Hematopoietic multipotent progenitor cell treated with erythropoietin and hydrocortisone succinate and interleukin-3 and kit ligand, for 17 days (in vitro differentiated cells): ENCODE measurements at regions not wholly inside any gene's neighbourhood (a gene's known extent, or its start where the extent isn't known, plus 50 kb on each side); places are given as distances from the start of the nearest gene placed in this dataset.
A peak's percentile ranks its signal among the peaks of the same experiment; 100 is the strongest.

ENCODE experiments used
- DNase-seq: peaks from one replicate; pipeline ENCODE4 v3.0.0-alpha.2; 2015; ENCODE audit warnings: low spot score

DNA sequence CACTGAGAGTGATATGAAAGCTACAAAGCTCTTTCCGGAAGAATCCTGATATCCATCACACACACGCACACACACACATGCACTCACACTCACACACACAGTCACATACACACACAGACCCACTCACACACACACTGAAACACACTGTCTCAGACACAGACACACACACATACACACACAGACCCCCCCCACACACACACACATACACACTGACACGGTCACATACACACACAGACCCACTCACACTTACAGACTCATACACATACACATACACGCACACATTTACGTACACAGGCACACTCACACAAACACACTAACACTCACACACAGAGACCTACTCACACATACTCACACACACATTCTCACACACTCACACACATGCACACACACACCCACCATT lies 58.6 kb downstream of the LIG4 start:
- DNase-seq = no peak

DNA sequence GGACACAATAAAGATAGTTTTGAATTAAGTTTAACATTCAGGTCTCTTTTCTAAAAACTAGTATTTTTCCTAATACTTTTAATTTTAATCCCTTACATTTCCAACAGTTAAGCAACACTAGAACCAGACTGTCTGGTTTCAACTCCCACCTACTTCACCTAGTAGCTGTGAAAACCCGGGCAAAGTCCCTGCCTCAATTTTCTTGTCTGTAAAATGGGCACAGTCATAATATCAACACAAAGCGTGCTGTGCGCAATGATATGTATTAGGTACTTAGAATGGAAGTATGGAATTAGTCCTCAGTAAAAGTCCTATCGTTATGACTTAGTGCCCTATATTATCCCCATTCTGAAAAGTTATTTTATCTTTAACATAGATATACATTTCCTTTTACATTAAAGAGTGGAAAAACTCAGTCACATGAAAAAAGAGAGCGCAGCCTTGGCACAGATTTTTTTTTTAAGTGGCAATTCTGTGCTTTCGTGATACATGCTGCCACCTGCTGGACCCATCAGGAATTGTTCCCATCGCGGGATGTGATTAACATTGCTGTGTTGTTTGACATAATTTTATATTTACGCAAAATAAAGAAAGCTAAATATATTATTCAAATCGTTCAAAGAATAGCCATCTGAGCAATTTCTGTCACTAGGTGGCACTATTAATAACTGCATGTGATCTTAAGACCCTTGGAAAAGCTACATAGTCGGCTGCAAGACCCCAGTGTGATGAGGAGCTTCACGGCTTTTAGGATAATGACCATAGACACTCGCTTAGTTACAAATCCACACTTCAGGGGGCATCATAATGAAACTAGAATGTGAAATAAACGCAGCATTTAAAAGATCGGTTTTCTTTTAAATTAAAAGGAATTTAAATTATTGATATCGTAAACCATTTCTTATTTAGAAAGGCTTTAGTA lies 59.9 kb downstream of the LIG4 start:
- peak; percentile 22 for DNase-seq

DNA sequence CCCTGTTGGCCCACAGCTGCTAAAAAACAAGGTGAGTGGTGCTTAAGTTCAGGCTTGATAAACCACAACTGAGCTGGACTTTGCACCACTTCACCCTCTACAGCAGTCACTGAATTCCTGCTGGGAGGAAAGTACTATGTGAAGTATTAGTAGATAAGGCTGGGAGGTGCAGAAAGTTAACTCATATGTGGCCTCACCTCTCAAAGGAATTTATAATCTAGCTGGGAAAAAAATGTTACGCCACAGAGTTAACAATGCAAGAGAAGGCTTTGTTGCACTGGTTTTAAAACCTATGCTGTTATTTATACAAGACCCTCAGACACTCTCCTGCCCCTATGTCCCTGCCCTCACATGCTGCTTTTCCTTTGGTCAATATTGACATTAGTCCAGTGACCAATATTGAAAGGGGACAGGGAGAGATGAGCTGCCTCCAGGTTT lies 60.9 kb downstream of the LIG4 start:
- no peak for DNase-seq

DNA sequence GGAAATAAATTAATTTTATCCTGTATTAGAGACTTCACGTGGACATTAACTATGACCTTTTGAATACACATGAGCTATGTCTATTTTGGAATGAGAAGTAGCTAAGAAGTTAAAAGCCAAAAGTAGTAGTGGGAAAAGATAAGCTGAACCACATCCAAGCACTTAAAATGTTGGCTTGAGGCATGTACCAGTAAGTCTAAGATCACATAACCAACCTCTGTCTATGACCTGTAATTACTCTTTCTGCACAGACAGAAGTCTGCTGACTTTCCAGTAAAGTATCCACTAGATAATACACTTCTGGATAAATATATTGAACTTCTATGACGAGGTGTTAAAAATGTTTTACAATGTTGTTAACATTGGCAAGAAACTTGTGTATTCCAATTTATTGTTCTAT lies 68.7 kb downstream of the LIG4 start:
- no peak for DNase-seq

DNA sequence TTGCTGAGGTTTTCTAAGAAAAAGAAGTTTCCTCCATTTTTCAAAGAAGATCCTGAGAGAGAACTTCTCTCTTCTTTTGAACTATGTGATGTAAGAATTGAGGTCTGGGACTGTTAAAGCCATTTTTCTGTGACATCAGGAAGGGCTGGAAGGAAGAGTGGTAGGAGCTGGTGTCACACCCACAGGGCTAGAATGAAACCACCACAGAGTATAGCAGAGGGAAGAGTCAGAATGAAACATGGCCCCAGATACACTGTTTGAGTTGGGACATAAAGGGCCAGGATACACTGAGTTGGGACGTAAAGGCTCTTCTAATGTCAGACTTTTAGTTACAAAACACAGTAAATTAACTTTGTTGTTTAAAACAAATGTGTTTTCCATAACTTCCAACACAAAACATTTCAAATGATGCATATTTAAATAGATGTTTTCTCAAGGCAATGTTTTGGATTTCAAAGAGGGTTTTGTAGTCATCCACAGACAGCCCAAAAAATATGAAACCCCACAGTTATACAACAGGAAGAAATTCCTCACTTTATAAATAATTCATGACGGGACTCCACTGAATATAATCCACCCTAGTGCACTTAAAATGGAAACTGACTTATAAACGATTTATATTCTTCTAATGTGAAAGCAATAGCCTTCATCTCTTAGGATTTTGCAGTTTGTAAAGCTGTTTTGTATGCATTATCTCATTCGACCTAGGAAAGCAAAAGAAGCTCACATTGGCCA lies 72.5 kb downstream of the LIG4 start:
- DNase-seq = no peak

DNA sequence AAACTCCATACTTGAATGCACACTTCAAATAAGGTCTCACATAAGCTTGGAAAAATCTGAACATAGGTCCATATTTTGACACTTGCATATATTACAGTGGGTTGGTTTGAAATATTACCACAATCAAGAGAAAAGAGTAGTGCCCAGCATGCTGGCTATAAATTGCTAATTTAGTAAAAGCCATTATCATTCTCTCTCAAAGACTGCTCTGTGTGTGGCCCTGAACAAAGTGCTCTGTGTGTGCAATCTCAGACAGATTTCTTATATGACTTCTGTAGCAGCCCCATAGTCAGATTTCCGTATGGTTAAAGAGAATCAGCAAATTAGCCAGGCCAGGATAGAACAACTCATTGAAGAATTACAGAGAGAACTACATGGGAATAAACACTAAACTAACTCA lies 78.2 kb downstream of the LIG4 start:
- DNase-seq = no peak

DNA sequence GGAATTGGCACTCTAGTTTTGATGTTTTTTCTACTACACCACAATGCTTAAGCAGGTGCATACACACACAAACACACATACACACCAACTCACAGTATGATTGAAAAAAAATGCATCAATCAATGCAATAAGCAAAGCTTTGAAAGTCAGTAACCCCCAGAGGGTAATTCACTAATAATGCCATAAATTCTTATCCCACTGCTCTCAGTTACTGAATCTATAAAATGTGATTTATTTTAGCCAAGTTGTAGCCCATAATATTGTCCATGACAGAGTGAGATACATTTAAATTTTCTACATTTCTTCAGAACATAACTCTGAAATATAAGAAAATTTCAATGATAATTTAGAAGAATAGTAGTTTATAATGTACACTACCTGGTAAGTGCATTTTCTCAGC lies 87.9 kb downstream of the LIG4 start:
- no peak for DNase-seq

DNA sequence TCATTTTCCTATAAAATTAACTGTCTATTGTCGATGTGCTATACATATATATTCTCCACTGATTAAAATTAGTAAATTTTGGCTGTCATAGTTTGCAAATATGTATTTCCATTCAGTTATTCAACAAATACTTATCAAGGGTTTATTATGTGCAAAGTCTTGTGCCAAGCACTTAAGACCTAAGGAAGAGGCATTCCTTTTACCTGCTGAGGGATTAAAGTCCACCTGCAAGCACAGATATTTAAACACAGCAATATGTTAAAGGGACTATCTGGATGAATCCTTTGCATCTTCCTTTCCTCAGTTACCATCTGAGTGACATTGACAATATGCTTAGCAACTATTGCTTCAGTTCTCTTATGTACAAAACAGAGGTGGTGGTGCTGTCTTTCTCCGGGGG lies 89.3 kb downstream of the LIG4 start:
- no peak for DNase-seq

DNA sequence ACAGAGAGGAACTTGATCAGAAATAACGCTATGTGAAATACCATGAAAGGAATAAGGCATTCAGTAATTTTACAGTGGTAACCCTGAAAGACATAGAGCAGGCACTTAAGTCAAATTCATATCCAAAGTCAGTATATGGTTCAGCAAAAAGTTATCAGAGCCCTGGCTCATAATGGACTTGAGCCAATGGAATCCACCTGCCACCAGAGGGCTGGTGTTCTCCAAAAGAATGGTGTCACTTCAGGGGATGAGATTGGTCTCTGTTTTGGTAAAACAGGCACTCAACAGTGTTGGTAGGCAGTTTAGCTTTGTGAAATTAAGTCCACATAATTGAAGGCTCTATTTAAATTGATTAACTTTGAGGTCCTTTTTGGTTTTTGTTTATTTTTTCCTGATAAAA lies 93.9 kb downstream of the LIG4 start:
- no peak for DNase-seq

DNA sequence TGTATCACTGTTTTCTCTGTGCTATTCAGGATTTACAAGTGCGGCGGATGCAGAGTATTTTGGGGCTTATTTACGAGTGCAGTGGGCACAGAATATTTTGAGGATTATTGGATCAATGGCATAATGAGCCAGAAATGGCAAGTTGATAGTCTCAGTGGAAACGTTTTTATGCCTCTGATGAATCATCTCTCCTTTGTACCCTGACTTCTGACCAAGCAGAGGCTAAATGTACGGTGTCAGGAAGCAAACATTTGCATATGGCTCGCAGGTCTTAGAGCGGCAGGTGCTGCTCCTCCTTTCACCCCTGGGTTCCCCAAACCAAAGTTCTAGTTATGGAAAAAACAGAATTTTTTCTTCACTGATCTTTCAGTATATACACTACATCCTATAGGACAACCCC lies 94.5 kb downstream of the LIG4 start:
- DNase-seq = no peak

DNA sequence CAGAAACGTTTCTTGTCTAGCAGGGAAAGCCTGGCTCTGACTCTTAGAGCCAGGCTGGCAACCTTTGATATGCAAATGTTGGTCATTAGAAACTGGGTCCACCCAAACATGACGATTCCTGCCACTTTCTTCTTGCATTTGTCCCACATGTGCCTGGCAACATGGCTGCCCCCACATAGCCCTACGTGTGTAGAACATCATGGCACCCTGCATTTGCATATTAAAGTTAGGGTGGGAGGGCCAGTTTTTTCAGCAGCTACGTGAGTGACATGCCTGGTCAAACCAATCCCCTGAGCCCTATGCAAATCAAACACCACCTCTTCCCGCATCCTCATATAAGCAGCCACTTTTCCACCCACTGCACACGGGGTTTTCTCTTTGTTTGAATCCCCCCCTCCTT lies 95.0 kb downstream of the LIG4 start:
- DNase-seq = no peak

DNA sequence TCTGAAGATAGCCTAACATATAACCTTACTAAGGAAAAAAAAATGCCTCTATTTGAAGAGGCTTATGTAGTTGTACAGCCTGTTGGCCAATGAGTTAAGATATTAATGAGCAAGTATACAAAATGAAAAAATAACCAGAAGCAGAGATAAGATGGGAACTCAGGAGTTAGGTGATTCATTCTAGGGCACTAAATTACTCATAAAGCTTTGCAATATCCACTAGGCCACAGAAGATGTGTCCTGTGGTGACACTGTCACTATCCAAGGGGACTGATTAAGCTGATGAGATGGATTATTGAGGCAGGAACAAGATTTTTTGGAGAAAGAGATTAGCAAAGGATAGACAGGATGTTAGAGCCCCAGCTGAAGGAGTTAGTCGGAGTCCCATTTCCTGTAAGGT lies 99.6 kb downstream of the LIG4 start:
- DNase-seq = no peak

DNA sequence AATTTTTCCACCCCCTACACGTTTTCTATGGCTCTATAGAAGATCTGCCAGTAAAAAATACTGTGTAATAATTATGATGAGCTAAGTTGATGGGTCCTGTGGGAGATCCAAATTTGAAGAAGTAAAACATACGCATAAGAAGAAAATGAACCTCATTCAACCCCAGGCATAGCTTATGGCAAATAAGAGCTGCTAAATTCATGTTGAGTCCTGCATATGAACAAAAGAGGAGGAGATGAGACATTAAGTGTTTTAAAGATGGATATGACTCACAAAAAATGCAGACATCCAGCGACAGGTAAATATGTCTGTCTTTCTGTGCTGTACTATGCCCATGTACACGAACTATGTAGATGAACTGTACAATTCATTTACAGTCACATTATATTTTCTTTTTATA lies 101.9 kb downstream of the LIG4 start:
- DNase-seq = no peak

DNA sequence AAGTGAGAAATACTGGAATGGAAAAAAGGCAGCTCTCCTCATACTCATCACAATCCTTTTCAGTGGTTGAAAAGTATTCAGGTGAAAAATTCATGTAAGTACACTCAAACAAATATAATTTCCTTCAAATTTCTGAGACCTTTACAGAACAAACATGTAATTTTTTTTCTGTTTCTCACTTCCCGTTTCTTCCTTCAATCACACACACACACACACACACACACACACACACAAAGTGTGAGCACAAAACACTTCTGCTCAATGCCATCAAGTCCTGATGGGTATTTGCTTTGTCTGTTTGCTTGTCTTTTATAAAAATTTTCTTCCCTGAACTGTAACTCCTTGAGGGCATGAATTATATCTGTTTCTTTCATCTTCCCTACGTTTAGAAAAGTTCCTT lies 110.6 kb downstream of the LIG4 start:
- DNase-seq = no peak

DNA sequence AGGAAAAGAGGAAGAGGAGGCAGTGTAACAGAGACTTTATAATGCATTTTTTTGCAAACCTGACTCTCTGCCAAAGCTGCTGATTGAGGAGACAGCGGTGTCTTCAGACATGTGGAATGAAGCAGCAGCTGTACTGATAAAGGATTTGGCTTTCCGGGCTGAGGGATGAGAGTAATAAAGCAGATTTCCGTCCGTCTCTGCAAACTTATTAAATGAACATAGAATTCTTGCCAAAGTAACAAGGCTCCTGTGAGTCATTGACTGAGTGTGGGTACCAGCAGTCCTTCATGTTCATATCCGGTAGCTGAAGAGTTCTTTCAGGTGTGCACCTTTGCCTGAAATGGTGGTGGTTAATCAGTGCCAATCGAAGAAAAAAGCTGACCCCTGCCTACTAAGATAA lies 112.6 kb downstream of the LIG4 start:
- no peak for DNase-seq

DNA sequence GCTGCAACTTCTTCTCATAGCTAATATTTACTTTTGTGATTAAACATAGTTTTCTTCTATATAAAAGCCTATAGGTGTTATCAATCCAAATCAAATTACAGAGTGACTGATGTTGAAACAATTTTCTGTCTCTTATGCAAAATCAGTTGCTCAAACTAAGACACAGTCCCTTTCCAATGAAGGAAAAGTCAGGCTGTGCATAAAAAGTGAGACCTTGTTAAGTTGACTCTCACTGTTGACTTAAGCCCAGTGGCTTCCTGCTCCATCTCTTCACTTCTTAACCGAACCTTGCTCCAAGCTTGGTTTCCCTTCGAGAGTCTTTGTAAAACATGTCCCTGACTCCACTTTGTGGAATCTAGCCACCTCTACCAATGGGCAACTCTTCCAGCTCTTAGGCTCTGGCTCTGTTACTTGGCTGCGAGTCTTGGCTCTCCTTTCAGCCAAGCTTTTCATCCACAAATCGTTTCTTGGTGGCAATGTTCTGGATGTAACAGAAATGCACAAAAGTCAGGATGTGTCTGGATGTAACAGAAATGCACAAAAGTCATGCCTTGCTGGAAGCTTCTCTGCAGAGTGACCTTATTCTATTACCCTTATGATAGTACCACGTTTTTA lies 118.9 kb downstream of the LIG4 start:
- no peak for DNase-seq

DNA sequence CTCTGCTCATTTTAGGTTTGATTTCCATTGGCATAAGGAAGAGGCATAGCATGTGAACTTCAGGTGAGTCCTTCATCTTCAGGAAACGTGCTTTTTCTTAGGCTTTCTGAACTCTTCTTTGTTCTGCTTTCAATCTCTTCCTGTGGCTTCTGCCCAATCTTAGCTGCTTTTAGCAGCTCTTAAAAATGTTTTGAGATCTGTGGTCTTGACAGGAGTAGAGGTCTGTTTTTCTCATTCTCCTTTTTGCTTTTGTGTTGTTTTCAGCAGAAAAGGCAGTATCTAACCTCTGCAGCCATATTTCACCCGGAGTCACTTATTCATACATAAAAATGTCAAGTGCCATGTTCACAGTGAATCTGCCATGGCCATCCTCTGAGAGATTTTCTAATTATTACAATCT lies 120.3 kb downstream of the LIG4 start:
- DNase-seq = no peak

DNA sequence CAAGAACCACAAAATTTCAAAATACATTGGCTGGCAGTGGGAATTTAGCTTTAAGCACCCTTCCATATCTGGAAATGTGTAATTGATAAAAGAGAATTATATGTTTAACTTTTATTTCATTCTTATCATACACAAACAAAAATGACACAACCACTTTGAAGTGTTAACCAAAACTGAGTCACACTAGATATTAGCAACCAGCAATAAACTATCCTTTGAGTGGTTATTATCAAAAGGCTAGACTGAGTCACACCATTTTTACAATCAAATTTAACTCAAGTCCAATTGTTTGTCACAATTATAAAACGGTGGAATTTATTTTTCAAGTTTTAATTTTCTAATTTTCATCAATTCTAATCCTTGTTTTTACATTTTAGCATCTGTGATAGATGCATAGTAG lies 121.7 kb downstream of the LIG4 start:
- DNase-seq = no peak

DNA sequence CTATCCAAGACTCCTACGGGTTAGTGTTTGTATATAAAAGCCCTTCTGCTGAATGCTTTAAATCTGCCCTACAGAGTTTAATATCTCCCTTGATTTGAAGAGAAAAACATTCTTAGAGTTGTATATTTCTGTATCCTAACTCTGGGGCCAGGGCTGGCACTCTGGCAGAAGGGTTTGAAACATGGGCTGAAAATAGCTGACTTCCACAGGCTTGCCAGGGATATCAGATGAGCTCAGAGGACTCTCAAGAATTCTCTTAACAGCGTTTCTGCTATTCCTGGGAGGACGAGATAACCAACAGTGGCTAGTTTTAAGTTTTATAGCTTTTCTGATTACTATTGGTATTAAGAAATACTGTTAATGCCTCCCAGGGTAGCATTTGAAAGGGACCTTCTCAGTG lies 127.5 kb downstream of the LIG4 start:
- no peak for DNase-seq

DNA sequence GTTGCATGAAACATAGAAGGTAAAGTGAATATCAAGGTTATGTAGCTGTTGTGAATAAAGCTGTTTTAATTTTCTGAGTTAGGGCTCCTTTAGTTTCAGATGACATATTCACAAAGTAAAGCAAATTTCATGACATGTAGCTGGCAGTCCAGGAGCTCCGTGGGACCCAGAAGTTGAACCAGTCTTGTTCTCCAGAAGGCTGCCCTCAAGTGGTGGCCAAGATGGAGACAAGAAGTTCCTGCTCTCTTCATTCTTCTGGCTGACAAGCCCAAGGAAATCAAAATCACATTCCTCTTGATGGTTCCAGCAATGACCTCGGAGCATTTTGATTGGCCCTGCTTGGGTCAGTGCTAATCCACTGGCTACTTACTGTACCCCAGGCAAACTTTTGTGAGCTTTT lies 128.7 kb downstream of the LIG4 start:
- no peak for DNase-seq

DNA sequence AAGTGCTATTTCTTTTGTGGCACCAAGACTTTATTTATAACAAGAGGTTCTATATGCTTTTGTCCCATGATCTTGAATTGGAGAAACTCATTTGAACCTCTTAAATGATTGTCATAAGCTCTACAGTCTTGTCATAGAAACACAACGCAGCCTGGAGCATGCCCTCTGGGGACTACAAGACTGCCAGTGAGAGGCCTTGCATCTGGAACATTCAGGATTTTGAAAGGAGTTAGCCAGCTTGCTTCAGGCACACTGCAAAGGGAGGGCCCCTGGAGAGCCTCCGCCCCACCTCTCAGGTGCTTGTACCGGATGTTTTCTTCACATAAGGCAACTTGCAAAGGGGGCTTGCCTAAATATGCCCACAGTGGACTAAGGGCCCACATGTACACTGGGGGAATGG lies 130.5 kb downstream of the LIG4 start:
- no peak for DNase-seq

DNA sequence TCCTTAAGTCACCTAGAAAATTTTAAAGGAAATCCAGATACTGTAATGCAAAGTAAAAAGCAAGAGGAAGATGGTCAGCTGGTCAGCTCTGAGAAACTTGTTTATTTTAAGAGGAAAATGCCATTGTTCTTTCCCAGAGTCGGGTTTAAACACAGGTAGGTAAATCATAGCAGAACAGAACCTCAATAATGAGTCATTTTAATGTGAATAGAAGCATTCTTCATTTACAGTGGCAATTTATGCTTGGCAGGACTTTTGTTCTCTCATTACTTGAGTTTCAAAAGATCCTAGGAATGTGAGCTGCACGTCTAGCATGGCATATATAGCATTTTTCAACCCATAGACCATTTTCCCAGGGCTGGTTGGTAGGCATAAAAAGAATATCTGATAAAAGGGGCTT lies 132.3 kb downstream of the LIG4 start:
- DNase-seq = no peak

DNA sequence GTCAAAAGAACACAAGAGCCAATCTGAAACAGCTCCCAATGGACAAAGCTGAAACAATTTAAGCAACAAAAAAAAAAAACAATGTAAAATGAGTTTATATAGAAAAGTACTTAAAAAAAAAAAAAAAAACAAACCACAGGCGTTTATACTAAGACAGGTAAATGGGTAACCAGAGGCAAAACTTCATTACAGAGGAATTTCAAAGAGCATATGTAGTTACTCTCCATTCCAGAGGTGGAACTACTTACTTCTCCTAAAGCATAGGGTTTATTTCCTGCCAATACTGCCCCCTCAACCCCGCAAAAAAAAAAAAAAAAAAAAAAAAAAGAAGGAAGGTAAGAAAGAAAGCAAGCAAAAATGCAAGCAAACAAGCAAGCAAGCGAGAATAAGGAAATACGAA lies 132.9 kb downstream of the LIG4 start:
- DNase-seq = no peak
